ENCODE measurements at regions not wholly inside any gene's neighbourhood (a gene's known extent, or its start where the extent isn't known, plus 50 kb on each side); places are given as distances from the start of the nearest gene placed in this dataset.
"Not testable (repeated sequence)": the region's sequence is repeated elsewhere in the genome, so short reads cannot be mapped to it uniquely, and the experiment has no call there.

- DNase-seq (ENCODE audit: low spot score) = not testable (repeated sequence)
Measured at GRCh38 chr20:22851679-22852346, 183.3 kb upstream of the SSTR4 start.

- peak; percentile 44 for DNase-seq (ENCODE audit: low spot score)
Measured at GRCh38 chr20:22861231-22861980, 173.7 kb upstream of the SSTR4 start.

- no peak for DNase-seq (ENCODE audit: low spot score)
Measured at GRCh38 chr20:22861990-22862389, 173.1 kb upstream of the SSTR4 start.

- DNase-seq (ENCODE audit: low spot score) = no peak
Measured at GRCh38 chr20:22862671-22863230, 172.4 kb upstream of the SSTR4 start.

- no peak for DNase-seq (ENCODE audit: low spot score)
Measured at GRCh38 chr20:22863826-22864225, 171.3 kb upstream of the SSTR4 start.

- DNase-seq (ENCODE audit: low spot score) = no peak
Measured at GRCh38 chr20:22866812-22867341, 168.2 kb upstream of the SSTR4 start.

GRCh38 chr20:22878166-22878565 lies 156.9 kb upstream of the SSTR4 start:
- DNase-seq (ENCODE audit: low spot score) = no peak

- no peak for DNase-seq (ENCODE audit: low spot score)
Measured at GRCh38 chr20:22880277-22880676, 154.8 kb upstream of the SSTR4 start.

GRCh38 chr20:22887796-22888195 lies 147.3 kb upstream of the SSTR4 start:
- DNase-seq (ENCODE audit: low spot score) = no peak

GRCh38 chr20:22890594-22891300 lies 144.4 kb upstream of the SSTR4 start:
- DNase-seq (ENCODE audit: low spot score) = no peak

- no peak for DNase-seq (ENCODE audit: low spot score)
Measured at GRCh38 chr20:22901164-22901563, 133.9 kb upstream of the SSTR4 start.

- no peak for DNase-seq (ENCODE audit: low spot score)
Measured at GRCh38 chr20:22901921-22902320, 133.2 kb upstream of the SSTR4 start.

GRCh38 chr20:22904386-22904785 lies 130.7 kb upstream of the SSTR4 start:
- no peak for DNase-seq (ENCODE audit: low spot score)

- no peak for DNase-seq (ENCODE audit: low spot score)
Measured at GRCh38 chr20:22904905-22905304, 130.2 kb upstream of the SSTR4 start.

GRCh38 chr20:22905658-22906057 lies 129.5 kb upstream of the SSTR4 start:
- no peak for DNase-seq (ENCODE audit: low spot score)

GRCh38 chr20:22908437-22908836 lies 126.7 kb upstream of the SSTR4 start:
- DNase-seq (ENCODE audit: low spot score) = no peak

GRCh38 chr20:22908944-22909343 lies 126.2 kb upstream of the SSTR4 start:
- no peak for DNase-seq (ENCODE audit: low spot score)

- DNase-seq (ENCODE audit: low spot score) = no peak
Measured at GRCh38 chr20:22909436-22909835, 125.7 kb upstream of the SSTR4 start.

- DNase-seq (ENCODE audit: low spot score) = no peak
Measured at GRCh38 chr20:22910287-22910852, 124.7 kb upstream of the SSTR4 start.

GRCh38 chr20:22914291-22914690 lies 120.8 kb upstream of the SSTR4 start:
- no peak for DNase-seq (ENCODE audit: low spot score)

- DNase-seq (ENCODE audit: low spot score) = no peak
Measured at GRCh38 chr20:22915512-22915911, 119.6 kb upstream of the SSTR4 start.

All from SW480 (cell line).